GM20000 (cell line): ENCODE measurements at regions not wholly inside any gene's neighbourhood (a gene's known extent, or its start where the extent isn't known, plus 50 kb on each side); places are given as distances from the start of the nearest gene placed in this dataset.

Source experiments
- DNase-seq: peaks from one replicate; pipeline ENCODE4 v3.0.0; 2012; ENCODE audit warnings: low spot score
- CTCF ChIP-seq: IDR thresholded peaks from 2 replicates; pipeline ENCODE4 v1.5.1; 2012; ENCODE audit warnings: mild to moderate bottlenecking, control low read depth; ENCODE audit errors: extremely low read depth, missing control alignments

GRCh38 chr1:147083919-147084272, 88.4 kb downstream of the PRKAB2 start:
- TF ChIP-seq CTCF, result no peak
- DNase-seq, result no peak

- no peak for DNase-seq
- TF ChIP-seq CTCF, result no peak
Measured at GRCh38 chr1:147080671-147081394, 91.4 kb downstream of the PRKAB2 start.

- DNase-seq, result no peak
- no peak for TF ChIP-seq CTCF
Measured at GRCh38 chr1:147080006-147080661, 92.1 kb downstream of the PRKAB2 start.

GRCh38 chr1:147079400-147080005, 92.8 kb downstream of the PRKAB2 start:
- TF ChIP-seq CTCF, result no peak
- no peak for DNase-seq

GRCh38 chr1:147078606-147079399, 93.5 kb downstream of the PRKAB2 start:
- TF ChIP-seq CTCF, result no peak
- DNase-seq, result no peak

- TF ChIP-seq CTCF, result no peak
- DNase-seq, result no peak
Measured at GRCh38 chr1:147077936-147078605, 94.2 kb downstream of the PRKAB2 start.
